H7 (cell line): ENCODE measurements at regions not wholly inside any gene's neighbourhood (a gene's known extent, or its start where the extent isn't known, plus 50 kb on each side); places are given as distances from the start of the nearest gene placed in this dataset.
"Not testable (repeated sequence)": the region's sequence is repeated elsewhere in the genome, so short reads cannot be mapped to it uniquely, and the experiment has no call there.

Source experiments
- DNase-seq: peaks from one replicate; pipeline ENCODE4 v3.0.0; 2012
- H3K27me3 ChIP-seq: 2 replicates; pipeline ENCODE4 v1.6.0; 2011; ENCODE audit warnings: mild to moderate bottlenecking, low read length; ENCODE audit not compliant: control insufficient read depth, insufficient read depth
- H3K36me3 ChIP-seq: replicated peaks from 2 replicates; pipeline ENCODE4 v1.5.1; 2011; ENCODE audit warnings: low read length; ENCODE audit not compliant: control insufficient read depth, insufficient read depth
- H3K4me3 ChIP-seq: 2 replicates; pipeline ENCODE4 v1.5.1; 2011; ENCODE audit warnings: low read depth, mild to moderate bottlenecking, control low read depth, low read length, moderate library complexity; ENCODE audit not compliant: insufficient read depth

GRCh38 chr1:45258059-45258650 is 51.8 kb upstream of the ZSWIM5 start:
- no peaks in the 10 kb centered on the region for H3K36me3 ChIP-seq
- H3K27me3 ChIP-seq = no peaks in the 10 kb centered on the region
- DNase-seq = no peak
- H3K4me3 ChIP-seq = no peak overlapping the region

DNA sequence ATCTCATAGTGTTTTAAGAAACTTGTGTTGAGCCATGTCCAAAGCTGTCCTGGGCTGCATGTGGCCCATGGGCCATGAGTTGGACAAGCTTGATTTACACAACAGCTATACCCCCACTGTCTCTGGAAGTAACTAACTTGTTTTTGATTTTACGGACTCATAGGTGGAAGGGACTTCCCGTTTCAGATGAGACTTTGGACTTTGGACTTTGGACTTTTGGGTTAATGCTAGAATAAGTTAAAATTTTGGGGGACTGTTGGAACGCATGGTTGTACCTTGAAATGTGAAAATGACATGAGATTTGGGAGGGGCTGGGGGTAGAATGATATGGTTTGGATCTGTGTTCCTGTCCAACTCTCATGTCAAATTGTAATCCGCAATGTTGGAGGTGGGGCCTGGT is 52.6 kb upstream of the ZSWIM5 start:
- Histone ChIP-seq H3K36me3 (no peaks in the 10 kb centered on the region), H3K27me3 (no peaks in the 10 kb centered on the region), H3K4me3 (no peak overlapping the region)
- DNase-seq = no peak

DNA sequence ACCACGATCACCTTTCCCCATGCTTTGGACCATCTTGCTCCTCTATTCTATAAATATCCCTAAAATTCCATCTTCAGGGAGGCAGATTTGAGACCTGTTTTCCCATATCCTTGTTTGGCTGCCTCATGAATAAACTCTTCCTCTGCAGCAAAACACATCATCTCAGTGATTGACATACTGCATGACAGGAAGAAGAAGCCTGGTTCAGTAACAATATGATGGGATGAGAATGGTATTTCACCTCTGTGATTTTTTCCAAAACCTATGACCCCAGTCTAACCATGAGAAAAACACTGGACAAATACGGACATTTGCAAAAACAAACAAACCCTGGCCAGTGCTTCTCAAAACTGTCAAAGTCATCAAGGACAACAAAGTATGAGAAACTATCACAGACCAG is 53.8 kb upstream of the ZSWIM5 start:
- Histone ChIP-seq H3K36me3 (no peaks in the 10 kb centered on the region), H3K27me3 (no peaks in the 10 kb centered on the region), H3K4me3 (no peak overlapping the region)
- no peak for DNase-seq

GRCh38 chr1:45263132-45263531 is 56.7 kb upstream of the ZSWIM5 start:
- no peaks in the 10 kb centered on the region for H3K36me3 ChIP-seq
- no peaks in the 10 kb centered on the region for H3K27me3 ChIP-seq
- no peak for DNase-seq
- no peak overlapping the region for H3K4me3 ChIP-seq

- no peak for DNase-seq
- no peaks in the 10 kb centered on the region for H3K27me3 ChIP-seq
- H3K36me3 ChIP-seq = no peaks in the 10 kb centered on the region
- no peak overlapping the region for H3K4me3 ChIP-seq
Measured at GRCh38 chr1:45265244-45265643, 58.8 kb upstream of the ZSWIM5 start.

- H3K4me3 ChIP-seq = no peak overlapping the region
- H3K27me3 ChIP-seq = no peaks in the 10 kb centered on the region
- DNase-seq = no peak
- no peaks in the 10 kb centered on the region for H3K36me3 ChIP-seq
Measured at GRCh38 chr1:45266151-45266801, 59.9 kb upstream of the ZSWIM5 start.

GRCh38 chr1:45268310-45268709 is 58.4 kb upstream of the HPDL start:
- H3K4me3 ChIP-seq, DNase-seq, H3K36me3 ChIP-seq, H3K27me3 ChIP-seq: not testable (repeated sequence)

- H3K27me3 ChIP-seq, H3K4me3 ChIP-seq, H3K36me3 ChIP-seq, DNase-seq: not testable (repeated sequence)
Measured at GRCh38 chr1:45272267-45272666, 54.4 kb upstream of the HPDL start.

DNA sequence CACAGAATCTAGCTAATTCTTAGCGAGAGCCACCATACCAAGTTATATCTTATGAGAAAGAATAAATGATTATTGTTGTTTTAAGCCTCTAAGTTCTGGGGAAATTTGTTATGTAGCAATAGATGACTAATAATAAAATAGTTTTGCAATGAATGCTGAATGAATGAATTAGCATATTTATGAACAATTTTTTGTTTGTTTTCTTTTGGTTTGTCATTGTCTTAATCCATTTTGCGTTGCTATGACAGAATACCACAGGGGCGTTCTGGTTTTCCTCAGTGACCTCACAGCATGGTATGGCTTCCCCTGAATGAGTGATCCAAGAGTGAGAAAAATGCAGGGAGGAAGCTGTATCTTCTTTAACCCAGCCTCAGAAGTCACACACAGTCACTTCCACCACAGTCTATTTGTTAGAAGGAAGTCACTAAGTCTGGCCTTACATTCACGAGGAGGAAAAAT is 53.8 kb upstream of the HPDL start:
- H3K27me3 ChIP-seq = no peaks in the 10 kb centered on the region
- no peak overlapping the region for H3K4me3 ChIP-seq
- H3K36me3 ChIP-seq = no peaks in the 10 kb centered on the region
- no peak for DNase-seq

- DNase-seq = peak; percentile 22
- Histone ChIP-seq H3K27me3 (no peaks in the 10 kb centered on the region), H3K36me3 (no peaks in the 10 kb centered on the region), H3K4me3 (no peak overlapping the region)
Measured at GRCh38 chr1:45275054-45275453, 51.6 kb upstream of the HPDL start.
